ENCODE measurements at regions not wholly inside any gene's neighbourhood (a gene's known extent, or its start where the extent isn't known, plus 50 kb on each side); places are given as distances from the start of the nearest gene placed in this dataset.
A peak's percentile ranks its signal among the peaks of the same experiment; 100 is the strongest.

DNA sequence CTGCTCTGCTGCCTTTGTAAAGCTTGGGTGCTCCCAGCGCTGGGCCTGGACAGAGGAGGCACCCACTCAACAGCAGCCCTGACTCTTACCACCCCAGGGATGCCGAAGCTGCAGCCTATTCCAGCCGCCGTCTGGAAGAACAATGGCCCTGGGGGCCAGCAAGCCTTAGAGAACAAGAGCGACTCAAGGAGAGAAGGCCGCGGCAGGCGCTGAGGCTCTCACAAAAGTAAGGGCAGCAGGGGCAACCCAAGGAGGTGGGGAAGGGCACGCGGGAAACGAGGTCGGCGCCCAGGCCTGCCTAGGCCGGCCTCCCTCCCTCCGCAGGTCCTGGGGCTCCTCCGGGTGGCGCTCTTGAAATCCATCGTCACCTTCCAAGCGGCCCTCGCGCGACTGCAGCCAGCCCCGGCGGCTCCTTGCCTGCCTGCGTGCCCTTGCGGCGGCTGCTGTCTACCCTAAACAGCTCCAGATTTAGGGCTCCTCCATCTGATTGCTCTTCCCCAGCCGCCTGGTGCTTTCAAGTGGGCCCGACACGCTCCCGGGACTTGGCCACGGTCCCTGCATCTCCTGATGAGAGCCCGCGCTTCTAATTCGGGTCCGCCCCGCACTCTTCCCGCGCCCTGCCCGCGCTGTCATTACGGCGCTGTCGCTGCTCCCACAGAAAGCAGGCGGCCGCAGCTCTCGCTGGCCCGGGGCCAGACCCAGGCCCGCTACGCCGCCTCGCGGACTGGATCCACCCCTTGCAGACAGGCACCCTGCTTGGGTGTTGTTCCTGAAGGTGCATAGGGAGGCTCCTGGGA lies 213.3 kb downstream of the SEMA6A start:
- no peak for DNase-seq

DNA sequence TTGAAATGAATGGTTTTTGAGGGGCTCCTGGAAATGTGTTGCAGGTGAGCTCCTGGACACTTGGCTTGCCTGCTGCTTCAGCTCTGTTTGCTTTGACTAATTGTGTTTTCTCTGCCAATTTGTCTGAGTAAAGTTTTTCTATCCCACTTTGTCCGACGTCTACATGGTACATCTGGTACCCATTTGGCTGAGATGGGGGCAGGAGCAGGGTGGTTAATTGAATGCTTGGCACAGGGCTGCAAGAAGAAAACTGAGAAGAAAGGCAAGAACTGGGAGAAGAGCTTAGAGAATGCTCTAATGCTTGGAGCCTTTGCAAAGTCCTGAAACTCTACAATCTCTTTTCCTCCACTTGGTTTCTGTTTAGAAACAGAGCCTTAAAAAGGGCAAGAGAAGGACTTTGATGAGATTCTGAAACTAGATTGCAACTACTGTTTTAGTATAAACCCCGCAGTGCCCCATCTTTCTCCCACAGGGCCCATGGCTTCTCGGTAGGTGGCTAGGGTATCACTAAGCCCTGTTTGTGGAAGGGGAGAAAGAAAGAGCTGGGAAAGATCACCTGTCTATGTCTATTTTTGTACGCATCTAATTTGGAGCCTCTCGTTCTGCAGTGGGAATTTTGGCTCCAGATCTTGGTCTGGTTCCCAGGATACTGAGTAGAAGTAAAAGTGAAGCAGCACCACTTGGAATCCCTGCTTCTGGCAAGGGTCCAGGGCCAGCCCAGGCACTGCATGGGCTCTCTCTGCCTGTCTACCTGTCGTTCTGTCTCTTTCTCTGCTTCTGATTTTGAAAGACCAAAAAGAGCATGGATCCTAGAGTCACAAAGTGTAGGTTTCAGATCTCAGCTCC lies 214.4 kb downstream of the SEMA6A start:
- DNase-seq = peak in 1 of 2 experiments; percentile 29

DNA sequence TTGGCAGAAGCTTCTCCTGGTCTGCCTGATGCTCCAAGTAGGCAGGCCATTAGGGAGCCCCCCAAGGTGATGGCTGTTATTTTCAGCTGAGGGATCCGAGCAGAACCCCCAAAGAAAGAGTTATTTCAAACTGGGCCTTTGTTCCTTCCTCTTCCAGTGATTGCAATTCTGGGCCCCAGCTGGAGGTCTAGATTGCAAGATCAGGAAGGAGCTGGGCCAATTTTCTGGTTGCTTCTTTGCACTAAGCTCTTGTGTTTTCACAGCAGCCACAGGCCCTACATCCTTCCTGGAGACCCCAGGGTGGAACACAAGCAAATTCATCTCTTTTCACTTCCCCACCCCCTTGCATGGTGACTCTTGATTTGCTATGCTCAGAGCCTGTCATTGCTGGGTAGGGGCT lies 215.0 kb downstream of the SEMA6A start:
- no peak for DNase-seq

DNA sequence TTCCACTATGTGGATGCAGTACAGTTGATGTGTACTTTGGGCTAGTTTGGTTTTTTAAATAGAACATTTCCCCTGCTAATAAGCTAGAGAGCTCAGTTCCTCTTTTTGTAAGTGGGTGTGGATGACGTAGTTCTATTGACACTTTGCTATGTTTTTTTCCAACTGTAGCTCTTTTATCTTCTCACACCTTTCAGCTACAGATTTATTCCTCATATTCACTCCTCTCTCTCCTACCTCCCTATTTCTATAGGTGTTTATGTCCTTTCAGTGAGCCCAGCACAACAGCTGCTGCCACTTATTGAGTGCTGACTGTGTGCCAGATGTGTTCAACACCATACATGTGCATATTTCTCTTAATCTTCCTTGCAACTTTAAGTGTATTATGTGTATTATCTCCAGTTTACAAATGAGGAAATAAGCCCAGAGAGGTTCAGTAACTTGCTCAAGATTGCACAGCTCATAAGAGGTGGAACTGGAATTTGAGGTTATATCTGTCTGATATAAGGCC lies 215.7 kb downstream of the SEMA6A start:
- no peak for DNase-seq

DNA sequence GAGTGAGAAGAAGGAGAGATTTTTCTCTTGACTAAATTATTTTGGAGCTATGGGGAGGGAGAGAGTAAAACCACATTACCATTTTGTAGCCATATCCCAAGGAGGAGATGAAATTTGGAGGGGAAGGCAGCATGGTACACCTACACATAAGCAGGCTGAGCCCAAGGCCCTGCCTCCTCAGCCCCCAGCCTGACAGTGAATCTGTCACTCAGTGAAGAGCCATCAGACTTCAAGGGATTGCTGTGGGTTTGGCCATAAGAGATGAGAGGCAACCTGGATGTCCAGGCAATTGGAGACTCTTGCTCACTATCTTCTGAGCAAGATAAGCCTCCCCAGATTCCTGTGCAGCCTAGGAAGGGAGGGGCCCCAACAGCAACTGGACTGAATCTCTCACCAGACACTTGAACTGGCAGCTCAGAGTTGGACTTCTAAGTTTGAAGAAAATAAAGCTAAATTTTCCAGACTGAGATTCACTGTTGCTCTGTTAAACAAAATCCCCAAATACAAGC lies 216.6 kb downstream of the SEMA6A start:
- DNase-seq = no peak

DNA sequence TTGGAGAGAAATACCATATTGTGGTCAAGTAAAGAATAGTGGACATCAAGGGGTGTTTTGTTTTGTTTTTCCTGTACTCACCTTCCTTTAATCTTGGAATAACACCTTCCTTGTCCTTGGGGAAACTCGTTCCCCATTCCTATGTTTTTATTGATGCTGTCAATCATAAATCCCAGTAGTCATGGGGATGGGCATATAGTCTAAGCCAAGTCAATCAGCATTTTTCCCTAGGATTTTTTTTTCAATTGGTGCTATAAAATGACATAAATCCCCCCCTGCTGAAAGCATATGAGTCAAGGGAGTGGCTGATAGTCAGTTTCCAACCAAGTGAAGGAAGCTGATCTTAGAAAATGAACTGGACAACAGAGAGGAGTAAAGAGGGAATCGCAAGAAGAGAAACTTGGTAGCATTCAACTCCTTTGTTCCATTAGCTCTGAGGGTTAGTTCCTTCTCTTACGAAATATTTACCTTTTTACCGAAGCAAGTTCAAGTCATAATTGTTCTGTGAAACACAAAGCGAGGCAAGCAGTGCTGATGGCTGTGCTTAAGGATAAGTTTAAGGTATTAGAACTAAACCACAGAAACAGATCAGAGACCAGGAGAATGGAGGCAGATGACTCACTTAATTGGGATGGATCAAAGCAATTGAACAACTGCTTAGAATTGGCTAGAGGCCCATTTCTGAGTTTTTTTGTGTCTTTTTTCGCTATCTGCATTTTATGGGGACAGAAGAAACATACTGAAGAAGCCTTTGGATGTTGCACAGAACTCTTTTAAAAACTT lies 218.6 kb downstream of the SEMA6A start:
- DNase-seq = no peak

DNA sequence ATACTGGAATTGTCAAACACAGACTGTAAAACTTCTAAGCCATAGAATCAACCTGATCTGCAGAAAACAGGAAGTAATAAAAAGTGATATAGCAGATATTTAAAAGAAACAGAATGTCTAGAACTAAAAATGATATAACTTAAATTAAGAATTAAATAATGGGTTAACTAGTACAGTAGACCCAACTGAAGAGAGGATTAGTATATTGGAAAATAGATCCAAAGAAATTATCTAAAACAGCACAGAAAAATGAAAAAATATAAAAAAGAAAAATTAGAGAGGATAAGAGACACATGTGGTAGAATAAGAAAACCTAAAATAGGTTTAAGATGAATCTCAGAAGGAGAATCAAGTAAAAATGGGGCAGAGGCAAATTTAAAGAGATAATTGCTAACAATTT lies 219.9 kb downstream of the SEMA6A start:
- no peak for DNase-seq

DNA sequence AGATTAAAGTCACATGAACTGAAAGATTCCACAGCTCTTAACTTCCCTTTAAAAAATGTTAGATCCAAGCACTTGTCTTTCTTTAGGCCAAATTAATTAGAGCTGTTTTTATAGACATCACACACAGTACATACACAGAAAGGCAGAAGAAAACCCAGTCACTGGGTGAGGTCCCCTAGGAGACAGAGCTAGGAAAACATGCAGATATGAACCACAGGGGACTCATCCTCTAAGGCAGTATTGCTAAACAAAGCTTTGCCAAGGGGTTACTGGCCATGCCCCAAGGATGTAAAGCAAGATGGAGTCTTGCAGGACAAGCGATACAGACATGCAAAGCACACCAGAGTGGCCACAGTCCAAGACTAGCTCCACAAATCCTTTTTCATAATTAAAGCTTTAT lies 227.0 kb downstream of the SEMA6A start:
- DNase-seq = no peak

DNA sequence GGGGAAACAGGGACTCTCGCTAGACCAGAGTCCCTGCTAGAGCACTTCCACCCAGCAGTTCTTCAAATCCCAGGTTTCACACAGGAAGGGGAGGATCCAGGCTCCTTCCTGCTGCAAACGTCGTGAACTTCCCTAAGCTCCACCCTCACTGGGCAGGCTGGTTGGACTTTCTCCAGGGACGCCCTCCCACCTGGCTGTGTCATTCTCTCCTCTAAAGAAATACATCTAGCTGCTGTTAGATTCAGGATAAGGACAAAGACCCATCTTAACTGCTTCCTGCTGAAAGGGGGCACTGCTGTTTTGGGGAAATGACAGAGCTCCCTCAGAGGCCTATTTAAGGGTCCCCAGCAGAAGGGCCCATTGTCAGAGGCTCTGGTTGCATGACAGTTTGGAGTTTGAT lies 230.7 kb downstream of the SEMA6A start:
- peak in 1 of 2 experiments; percentile 2 for DNase-seq

Measured in NCI-H2081 (cell line).